Hematopoietic multipotent progenitor cell treated with erythropoietin and hydrocortisone succinate and interleukin-3 and kit ligand, for 17 days (in vitro differentiated cells): ENCODE measurements at regions not wholly inside any gene's neighbourhood (a gene's known extent, or its start where the extent isn't known, plus 50 kb on each side); places are given as distances from the start of the nearest gene placed in this dataset.

ENCODE experiments used
- DNase-seq: peaks from one replicate; pipeline ENCODE4 v3.0.0-alpha.2; 2015; ENCODE audit warnings: low spot score

DNA sequence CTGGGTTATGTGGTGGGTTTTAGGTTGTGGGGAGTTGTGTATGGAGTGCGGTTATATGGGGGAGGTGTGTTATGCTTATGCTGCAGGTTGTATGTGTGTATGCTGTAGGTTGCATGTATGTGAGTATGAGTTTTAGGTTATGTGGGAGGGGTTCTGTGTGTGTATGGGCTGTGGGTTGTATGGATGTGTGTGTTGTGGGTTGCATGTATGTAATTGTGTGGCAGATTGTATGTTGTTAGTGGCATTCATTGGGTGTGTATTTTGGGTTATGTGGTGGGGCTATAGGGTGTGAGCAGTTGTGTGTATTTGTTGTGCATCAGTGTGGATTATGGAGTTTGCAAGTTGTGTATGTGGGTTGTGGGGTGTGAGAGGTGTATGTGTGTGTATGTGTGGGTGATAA, 277.4 kb downstream of the NPIPA8 start:
- no peak for DNase-seq

DNA sequence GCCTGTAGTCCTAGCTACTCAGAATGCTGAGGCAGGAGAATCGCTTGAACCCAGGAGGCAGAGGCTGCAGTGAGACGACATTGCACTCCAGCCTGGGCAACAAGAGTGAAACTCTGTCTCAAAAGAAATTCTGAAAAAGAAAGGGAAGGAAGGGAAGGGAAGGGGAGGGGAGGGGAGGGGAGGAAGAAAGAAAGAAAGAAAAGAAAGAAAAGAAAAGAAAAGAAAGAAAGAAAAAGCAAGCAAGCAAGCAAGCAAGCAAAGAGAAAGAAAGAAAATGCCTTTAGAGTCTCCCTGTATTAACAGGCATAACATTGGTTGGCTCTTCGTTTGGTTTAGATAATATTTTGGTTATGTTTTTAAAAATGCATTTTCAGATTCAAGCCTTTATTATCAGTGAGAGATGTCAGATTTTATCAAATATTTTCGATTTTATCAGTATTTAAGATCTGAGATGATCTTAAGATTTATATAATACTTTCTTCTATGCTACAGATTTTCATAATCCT, 281.1 kb downstream of the NPIPA8 start:
- no peak for DNase-seq

DNA sequence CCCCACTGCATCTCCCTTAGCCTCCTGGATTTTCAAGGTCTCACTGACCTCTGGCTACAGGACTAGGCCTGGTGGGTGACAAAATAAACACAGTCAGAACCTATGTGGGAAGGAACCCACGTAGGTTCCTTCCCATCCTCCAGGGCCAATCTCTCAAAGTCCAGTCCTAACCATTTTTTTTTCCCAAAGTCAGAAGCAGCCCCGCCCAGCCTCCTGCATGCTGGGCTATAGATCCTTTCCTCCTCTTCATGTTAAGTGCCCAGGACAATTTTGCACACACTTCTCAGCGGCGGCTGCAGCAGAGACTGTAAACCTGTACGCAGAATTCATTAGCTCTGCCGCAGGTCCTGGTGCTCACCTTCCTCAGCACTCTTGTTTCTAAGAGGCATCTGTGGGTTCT, 285.8 kb downstream of the NPIPA8 start:
- DNase-seq, result no peak

DNA sequence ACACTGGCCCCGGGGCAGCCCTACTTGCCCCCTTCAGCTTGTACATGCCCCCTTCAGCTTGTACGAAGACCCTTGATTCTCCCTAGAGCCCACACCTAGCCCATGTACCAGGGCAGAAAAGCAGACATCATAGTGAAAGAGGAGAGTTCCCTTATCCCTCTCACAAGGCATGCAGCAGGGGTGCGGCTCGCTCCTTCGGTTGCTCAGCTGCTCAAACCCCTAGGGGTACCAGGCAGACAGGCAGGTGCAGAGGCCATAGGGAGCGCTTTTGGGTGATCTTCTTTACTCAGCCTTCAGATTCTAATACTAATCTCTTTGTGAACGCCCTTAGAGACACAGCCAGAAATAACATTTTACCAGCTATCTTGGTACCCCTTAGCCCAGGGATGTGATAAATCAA, 286.3 kb downstream of the NPIPA8 start:
- DNase-seq, result no peak

DNA sequence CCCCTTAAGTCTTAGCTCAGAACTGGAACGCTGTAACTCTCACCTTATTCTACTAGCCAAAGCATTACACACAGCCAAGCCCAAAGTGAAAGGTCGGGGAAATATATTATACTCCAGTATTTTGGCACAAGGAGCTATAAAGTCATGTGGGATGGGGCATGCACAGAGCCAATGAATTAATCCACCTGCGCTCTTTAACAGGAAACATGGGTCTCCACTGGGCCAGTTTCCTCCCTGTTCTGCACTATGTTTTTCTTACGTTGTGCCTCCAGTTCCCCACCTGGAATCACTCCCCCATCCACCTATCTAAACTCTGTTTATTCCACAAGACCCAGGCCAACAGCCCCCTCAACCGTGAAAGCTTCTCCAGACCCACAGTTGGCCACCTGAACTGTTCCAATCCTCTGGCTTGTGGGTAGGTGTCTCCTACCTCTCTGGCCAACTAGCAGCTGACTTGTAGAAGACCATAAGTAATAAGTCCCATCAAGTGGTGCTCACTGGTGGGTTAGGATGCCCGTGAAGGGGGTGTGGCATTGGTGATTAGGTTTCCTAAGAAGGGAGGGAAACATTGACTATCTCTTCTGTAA, 286.9 kb downstream of the NPIPA8 start:
- DNase-seq, result no peak

DNA sequence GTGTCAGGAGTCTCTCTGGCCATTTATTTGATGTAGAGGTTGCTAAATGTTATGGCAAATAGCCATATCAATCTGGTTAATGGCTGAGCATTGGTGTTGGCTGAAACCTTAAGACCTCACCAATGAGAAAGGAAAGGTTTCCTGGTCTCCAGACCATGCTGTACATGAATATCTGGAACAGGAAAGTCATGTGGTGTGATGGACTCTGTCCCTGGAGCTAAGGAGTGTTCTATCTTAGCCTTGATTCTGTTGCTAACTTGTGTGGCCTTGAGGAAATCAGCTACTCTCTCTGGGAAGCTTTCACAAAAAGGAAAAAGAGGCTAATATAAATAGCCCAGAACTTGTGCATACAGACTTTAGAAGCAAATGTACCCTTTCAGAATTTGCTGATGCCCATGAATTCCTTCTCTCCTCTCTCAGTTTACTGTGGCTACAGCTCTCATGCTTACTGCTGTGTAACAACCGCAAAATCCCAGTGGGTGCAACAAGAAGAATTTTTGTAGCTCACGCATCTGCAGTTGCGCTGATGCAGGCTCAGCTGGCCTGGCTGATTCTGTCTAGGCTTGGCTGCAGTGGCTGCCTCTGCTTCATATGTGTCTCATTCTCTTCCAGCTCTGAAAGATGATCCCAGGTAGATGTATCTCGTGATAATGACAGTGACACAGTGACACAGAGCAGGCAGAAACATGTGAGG, 287.5 kb downstream of the NPIPA8 start:
- DNase-seq, result no peak

DNA sequence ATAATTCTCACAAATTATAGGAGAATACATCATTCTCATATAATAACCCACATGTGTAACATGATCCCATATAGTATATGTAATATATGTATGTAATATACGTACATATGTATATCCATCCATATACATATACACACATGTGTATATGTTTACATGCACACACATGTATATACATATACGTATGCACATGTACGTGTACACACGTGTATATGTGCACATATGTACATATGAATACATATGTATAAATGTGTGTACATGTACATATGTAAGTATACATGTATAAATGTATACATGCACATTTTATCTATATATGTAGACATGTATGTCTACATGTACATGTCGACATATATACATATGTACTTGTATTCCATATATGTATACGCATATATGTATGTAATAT, 288.8 kb downstream of the NPIPA8 start:
- no peak for DNase-seq

DNA sequence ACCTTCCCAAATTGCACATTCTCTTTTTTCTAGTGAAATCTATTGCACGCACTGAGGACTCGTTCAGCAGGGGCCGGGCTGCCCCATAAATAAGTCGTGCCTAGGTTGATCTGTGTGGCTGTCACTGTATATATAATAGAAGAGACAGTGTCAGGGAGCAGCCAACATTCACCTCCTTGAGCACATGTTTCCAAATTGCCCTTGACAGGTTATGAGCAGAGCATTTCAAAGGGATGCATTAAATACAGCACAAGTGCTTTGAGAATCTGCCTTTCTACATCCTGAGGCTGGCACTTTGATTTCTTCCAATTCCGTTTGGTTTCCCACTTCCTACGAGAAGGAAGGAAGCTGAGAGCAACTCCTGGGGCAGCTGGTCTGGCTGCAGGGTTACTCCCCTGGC, 291.2 kb downstream of the NPIPA8 start:
- no peak for DNase-seq

DNA sequence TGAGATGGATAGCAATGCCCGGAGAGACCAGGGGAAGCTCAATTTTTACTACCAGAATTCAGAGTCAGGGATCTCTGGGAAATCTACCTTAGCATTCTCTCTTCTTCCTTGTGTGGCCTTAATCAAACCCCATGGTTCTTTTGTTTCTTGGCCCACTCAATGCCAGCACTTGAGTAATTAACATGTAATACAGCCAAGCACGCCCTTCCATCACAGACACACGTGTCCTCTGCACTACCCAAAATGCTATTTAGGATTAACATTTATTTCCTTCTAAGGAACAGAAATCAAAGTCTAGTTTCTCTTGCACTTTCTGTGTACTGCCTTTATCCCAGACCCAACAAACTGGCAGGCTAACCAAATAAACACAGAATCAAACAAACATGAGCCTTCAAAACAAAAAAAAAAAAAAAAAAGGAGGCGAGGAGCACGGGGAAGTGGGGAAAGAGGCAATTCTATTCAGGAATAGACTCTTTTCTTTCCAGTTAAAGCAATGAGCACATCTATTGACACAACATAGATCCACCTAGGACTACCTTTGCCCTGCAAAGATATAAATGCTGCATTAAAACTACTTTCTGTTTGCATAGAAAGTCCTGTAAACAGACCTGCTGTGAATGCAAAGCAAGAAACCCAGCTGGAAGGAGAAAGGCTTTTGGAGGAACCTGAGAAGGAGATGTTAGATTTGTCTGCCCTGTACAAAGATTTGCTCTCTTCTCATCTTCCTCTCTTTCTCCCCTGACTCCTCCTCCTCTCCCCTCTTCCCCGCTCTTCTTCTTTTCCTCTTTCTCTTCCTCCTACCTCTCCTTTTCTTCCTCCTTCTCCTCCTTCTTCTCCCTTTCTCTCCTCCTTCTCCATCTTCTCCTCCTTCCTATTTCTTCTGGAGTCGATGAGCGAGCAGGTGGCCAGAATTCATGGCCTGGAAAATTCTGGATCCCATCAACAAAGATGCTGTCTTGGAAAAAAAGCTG, 294.4 kb downstream of the NPIPA8 start:
- DNase-seq, result no peak

DNA sequence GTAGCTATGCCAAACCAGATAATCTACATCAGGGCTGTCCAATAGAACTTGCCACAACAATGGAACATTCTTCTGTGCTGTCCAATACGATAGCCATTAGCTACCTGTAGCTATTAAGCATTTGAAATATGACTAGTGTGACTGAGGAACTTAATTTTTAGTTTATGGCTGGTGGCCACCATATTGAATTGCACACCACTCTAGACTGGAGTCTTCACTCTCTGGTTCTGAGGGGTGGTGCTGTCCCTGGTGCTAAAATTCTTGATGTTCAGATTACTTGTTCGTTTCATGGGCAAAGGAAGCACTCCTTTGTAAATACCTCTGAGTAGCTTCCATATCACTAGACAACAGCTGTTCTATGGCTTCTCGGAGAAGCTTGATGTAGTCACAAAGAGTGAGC, 296.6 kb downstream of the NPIPA8 start:
- DNase-seq, result no peak

DNA sequence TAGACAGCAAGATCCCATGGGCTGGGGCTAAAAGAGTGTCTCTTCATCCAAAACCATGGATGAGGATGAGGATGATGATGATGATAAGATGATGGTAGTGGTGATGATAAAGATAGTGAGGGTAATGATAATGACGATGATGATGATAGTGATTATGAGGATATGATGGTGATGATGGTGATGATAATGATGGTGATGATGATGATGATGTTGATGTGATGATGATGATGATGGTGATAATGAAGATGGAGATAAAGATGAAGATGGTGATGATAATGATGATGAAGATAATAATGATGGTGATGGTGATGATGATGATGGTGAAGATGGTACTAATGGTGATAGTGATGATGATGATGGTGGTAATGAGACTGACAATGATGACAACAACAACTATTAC, 299.5 kb downstream of the NPIPA8 start:
- DNase-seq, result no peak

DNA sequence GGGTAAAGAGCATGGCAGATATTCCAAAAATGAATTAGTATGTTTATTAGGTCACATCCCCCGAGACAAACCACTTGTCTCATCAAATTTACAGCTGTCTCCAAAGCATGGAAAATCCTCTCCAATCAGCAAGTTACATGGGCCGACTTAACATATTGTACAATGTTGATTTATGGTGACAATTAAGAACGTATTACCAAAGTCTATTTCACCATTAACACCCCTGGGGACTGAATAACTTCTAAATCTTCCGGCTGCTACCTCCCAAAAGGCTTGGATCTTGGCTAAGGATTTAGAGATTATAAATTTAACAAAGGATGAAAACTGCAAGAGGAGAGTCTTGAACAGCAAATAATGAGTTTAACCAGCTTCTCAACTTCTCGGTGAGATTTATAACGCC, 311.9 kb downstream of the NPIPA8 start:
- no peak for DNase-seq

DNA sequence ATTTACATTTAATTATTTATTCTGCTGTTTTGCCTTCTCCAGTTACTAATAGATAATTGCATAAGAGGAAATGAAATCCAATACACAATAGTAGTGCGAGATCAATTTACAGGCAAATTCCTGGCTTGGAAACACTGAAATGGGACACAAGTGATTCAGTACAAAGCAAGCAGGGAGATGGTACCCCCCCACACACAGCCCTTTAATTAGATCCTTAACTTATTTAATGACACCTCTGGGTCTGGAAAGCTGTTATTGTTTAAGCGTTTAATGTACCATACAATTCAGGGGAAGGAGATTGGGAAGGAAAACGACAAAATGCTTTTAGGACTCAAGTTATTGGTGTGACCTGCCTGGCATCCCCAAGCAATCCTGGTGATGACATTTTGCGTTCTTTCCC, 318.2 kb downstream of the NPIPA8 start:
- no peak for DNase-seq

DNA sequence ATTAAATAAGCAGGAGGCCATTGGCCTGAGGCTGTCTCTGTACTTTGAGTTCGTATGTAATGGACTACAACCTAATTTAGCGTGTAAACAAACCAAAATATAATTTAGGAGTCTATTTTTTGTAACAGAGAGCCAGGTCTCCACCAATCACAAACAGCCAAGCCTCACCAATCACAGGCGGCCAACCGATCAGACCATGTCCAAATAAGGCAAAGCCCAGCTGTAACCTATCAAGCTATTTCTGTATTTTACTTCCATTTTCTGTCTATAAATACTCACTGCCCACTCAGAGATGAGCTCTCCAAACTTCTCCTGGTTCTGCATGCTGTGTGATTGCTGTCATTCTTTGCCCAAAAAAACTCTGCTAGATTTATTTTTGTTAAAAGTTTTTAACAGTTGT, 322.7 kb downstream of the NPIPA8 start:
- no peak for DNase-seq

DNA sequence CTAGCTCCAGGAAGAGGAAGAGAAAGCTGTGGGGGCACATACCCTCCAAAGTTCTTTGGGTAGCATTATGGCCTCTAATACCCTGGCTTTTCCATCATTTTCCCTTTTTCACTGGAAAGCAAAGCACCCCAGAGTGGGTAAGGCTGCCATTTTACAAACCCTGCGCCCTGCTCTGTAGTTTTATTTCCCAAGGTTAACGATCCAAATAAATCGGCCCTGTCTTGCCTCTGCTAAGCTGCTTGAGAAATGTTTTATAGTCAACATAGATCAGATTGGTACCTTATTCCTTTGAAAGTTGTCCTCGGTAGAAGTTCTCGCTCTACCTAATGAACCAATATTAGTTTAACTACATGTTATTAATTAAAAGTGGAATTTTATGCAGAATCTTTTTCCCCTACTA, 328.2 kb downstream of the NPIPA8 start:
- no peak for DNase-seq

DNA sequence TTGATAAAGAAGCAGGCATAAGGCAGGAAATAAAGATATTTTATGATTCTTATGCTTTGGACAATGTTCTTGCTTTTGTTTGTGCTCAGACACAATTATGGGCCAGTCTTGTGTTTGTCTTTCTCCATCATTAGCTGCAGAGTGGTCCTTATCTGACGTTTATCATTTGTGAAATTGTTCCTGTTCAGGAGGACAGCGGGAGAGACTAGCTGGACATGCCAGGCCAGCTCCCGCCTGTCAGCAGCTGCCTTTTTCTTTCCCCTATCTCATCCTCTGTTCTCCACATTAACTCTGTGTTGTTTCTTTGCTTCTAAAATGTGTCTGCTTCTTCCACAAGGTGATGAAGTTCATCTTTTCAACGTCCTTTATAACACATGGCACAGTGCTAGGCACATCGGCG, 333.5 kb downstream of the NPIPA8 start:
- DNase-seq, result no peak

DNA sequence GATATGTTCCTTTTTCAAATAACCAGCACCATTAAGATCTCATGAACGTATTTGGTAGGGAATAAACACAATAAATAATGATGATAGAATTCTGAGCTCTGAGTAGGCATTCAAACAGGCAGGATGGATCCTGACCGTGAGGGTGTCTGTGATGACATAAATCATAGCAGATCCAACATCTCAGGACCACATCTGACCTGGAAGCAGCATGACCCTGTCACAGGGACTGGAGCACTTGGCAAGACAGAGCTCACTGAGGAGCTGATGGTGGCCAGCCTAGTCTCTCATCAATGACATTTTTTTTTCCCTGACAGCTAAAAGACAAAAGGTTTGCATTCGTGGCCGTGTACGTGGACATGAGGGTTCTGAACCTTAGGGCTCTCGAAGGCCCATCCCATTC, 337.5 kb downstream of the NPIPA8 start:
- DNase-seq, result no peak

DNA sequence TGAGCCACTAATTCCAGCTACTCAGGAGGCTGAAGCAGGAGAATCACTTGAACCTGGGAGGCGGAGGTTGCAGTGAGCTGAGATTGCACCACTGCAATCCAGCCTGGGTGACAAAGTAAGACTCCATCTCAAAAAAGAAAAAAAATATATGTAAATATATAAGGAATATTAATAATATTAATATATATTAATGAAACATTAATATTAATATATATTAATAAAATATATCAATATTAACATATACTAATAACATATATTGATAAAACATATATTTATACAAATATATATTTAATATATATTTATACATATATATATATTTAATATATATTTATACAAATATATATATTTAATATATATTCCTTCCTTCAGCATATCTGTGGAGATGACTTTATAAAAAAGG, 338.0 kb downstream of the NPIPA8 start:
- DNase-seq, result no peak

DNA sequence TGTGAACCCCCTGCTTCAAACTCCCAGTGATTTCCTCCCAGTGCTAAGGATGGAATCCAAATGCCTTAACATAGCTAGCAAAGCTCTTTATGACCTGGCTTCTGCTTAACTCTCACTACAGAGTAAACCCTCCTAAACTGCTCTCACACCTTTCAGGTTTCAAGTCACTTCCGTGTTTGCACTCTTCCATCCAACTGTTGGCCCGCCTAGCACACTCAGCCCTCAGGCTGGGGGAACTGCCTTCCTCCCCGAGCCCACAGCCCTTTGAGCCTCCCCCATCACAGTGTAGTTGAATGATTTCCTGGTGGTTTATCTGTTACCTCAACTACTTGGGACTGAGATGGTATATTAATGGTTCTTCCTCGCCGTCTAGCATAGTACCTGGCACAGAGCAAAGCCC, 342.5 kb downstream of the NPIPA8 start:
- DNase-seq, result no peak

DNA sequence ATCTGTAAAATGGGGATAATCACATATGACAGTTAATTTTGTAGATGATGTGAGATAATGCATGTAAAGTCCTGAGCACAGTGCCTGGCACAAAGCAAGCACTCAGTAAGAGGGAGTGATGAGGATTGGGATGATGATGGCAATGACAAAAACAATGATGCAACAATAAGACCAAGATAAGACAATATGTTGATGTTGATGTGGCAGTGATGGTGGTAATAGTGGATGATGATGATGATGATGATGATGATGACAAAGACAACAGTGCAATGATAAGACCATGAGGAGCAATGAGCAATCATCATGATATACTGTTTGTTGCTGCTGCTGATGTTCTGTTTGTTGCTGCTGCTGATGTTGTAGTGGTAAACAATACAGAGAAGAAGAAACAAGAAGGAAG, 344.1 kb downstream of the NPIPA8 start:
- DNase-seq, result no peak

DNA sequence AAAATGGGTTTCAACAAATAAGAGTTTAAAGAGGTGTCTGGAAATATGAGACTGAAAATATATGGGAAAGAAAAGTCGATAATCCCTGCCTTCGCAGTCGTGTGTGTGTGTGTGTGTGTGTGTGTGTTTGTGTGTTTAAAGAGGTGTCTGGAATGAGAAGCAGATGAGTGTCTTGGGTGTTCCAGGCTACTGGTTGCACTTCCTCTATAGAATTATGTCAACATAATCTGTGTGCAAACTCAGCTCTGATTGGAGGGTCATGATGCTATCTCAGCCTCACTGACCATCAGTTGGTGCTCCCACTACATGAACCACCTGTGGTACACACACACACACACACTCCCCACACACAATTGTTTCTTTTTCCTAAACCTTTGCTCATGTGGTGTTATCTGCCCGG, 347.3 kb downstream of the NPIPA8 start:
- DNase-seq, result no peak

DNA sequence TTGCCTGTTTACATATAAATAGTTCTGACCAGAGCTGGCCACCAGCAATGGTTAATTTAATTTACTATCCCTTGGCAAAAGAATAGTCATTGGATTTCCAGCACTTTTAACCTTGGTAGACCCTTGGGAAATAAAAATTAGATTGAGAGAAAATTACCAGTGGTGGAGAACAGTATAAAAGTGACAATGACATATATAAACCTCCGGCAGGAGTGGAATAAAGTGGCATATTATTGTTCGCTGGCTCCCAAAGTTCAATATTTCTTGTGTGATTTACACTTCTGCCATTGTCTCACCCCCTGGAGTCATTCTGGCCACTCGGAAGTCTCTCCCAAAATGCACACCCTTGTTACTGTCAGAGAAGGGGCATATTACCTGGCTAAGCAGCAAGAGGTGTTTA, 347.7 kb downstream of the NPIPA8 start:
- DNase-seq, result no peak

DNA sequence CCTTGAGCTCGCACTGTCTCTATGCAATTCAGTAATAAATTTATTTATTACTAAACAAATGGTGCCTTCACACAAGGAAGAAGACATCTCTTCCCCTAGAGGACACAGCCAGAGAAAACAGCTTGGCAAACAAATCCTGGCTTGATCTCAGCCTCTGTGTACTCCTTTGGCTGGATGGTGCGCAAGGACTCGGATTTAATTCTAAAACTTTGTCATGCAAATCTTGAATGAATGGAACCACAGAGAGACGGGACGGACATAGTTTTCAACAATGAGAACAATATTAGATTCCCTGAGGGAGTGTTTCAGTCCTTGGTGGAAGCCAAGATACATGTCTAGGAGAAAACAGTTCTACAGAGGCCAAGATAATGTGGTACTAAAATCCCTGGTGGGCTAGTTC, 349.5 kb downstream of the NPIPA8 start:
- no peak for DNase-seq
